Large intestine (tissue), 3 donors: ENCODE measurements at regions not wholly inside any gene's neighbourhood (a gene's known extent, or its start where the extent isn't known, plus 50 kb on each side); places are given as distances from the start of the nearest gene placed in this dataset.
"Not testable (repeated sequence)": the region's sequence is repeated elsewhere in the genome, so short reads cannot be mapped to it uniquely, and the experiment has no call there.

ENCODE experiments used
- DNase-seq, 2 donors: peaks; one replicate each; pipeline versions ENCODE4 v3.0.0 to v3.0.0-alpha.2; 2013
- H3K27ac ChIP-seq: one replicate; pipeline ENCODE4 v1.5.1; 2013; ENCODE audit warnings: low read length
- H3K27me3 ChIP-seq: 2 replicates; pipeline ENCODE4 v1.6.1; 2013; ENCODE audit warnings: low read length; ENCODE audit not compliant: control insufficient read depth, insufficient read depth
- H3K36me3 ChIP-seq: 2 replicates; pipeline ENCODE4 v1.6.1; 2013; ENCODE audit warnings: low read length; ENCODE audit not compliant: control insufficient read depth, insufficient read depth
- H3K4me1 ChIP-seq: one replicate; pipeline ENCODE4 v1.6.1; 2013; ENCODE audit warnings: low read length; ENCODE audit not compliant: control insufficient read depth, insufficient read depth
- H3K4me3 ChIP-seq: one replicate; pipeline ENCODE4 v1.5.1; 2013; ENCODE audit warnings: low read length
- H3K9me3 ChIP-seq: one replicate; pipeline ENCODE4 v1.6.1; 2013; ENCODE audit warnings: mild to moderate bottlenecking, low read depth, low read length, moderate library complexity; ENCODE audit not compliant: control insufficient read depth
- WGBS: methylation state at CpG from one replicate; pipeline ENCODE4 v1.1.5; 2013; ENCODE audit warnings: low lambda C conversion rate; ENCODE audit not compliant: insufficient coverage; 5-methylcytosine and 5-hydroxymethylcytosine counted together

- Histone ChIP-seq H3K27me3 (peaks cover 8% of the 10 kb centered on the region), H3K4me1 (no peaks in the 10 kb centered on the region), H3K27ac (no peak overlapping the region), H3K9me3 (no peaks in the 10 kb centered on the region), H3K4me3 (no peak overlapping the region), H3K36me3 (no peaks in the 10 kb centered on the region)
- WGBS = 0% methylated on average over 1 of the region's 2 CpGs
- DNase-seq = no peak
Measured at GRCh38 chr12:105524961-105525360, 194.5 kb downstream of the C12orf75 start.

- Histone ChIP-seq H3K27me3 (no peaks in the 10 kb centered on the region), H3K27ac (no peak overlapping the region), H3K9me3 (peaks cover 4% of the 10 kb centered on the region), H3K4me3 (no peak overlapping the region), H3K4me1 (no peaks in the 10 kb centered on the region), H3K36me3 (no peaks in the 10 kb centered on the region)
- 81% methylated on average over 3 of the region's 4 CpGs for WGBS
- DNase-seq = no peak
Measured at GRCh38 chr12:105534068-105534467, 203.6 kb downstream of the C12orf75 start.

GRCh38 chr12:105535033-105535432 is 204.5 kb downstream of the C12orf75 start:
- H3K36me3 ChIP-seq, H3K9me3 ChIP-seq, DNase-seq, H3K4me1 ChIP-seq, H3K4me3 ChIP-seq, H3K27me3 ChIP-seq, H3K27ac ChIP-seq: not testable (repeated sequence)
- no CpG with 5 or more reads among the region's 3 CpGs for WGBS

GRCh38 chr12:105538880-105539279 is 208.4 kb downstream of the C12orf75 start:
- Histone ChIP-seq H3K9me3 (peaks cover 4% of the 10 kb centered on the region), H3K4me1 (no peaks in the 10 kb centered on the region), H3K27ac (no peak overlapping the region), H3K27me3 (no peaks in the 10 kb centered on the region), H3K4me3 (no peak overlapping the region), H3K36me3 (no peaks in the 10 kb centered on the region)
- WGBS = 80% methylated on average over 3 of the region's 10 CpGs
- DNase-seq = peak in 1 of 2 donors; percentile 25

GRCh38 chr12:105539735-105540134 is 209.2 kb downstream of the C12orf75 start:
- H3K9me3 ChIP-seq = peaks cover 4% of the 10 kb centered on the region
- no peaks in the 10 kb centered on the region for H3K36me3 ChIP-seq
- H3K27me3 ChIP-seq = no peaks in the 10 kb centered on the region
- no peaks in the 10 kb centered on the region for H3K4me1 ChIP-seq
- no peak overlapping the region for H3K27ac ChIP-seq
- no peak for DNase-seq
- H3K4me3 ChIP-seq = no peak overlapping the region
- WGBS = no CpG with 5 or more reads among the region's 3 CpGs

- no peaks in the 10 kb centered on the region for H3K27me3 ChIP-seq
- no peak overlapping the region for H3K27ac ChIP-seq
- H3K36me3 ChIP-seq = no peaks in the 10 kb centered on the region
- DNase-seq = no peak
- no peaks in the 10 kb centered on the region for H3K4me1 ChIP-seq
- no peaks in the 10 kb centered on the region for H3K9me3 ChIP-seq
- no peak overlapping the region for H3K4me3 ChIP-seq
- WGBS = no CpG with 5 or more reads among the region's 3 CpGs
Measured at GRCh38 chr12:105547786-105548185, 217.3 kb downstream of the C12orf75 start.

- H3K27me3 ChIP-seq = no peaks in the 10 kb centered on the region
- no peaks in the 10 kb centered on the region for H3K36me3 ChIP-seq
- H3K4me1 ChIP-seq = no peaks in the 10 kb centered on the region
- no CpG with 5 or more reads among the region's 3 CpGs for WGBS
- DNase-seq = no peak
- H3K9me3 ChIP-seq = no peaks in the 10 kb centered on the region
- no peak overlapping the region for H3K4me3 ChIP-seq
- H3K27ac ChIP-seq = no peak overlapping the region
Measured at GRCh38 chr12:105548626-105549025, 218.1 kb downstream of the C12orf75 start.

- H3K9me3 ChIP-seq = no peaks in the 10 kb centered on the region
- DNase-seq = no peak
Measured at GRCh38 chr12:105552056-105552455, 221.6 kb downstream of the C12orf75 start.

GRCh38 chr12:105554223-105554678 is 223.8 kb downstream of the C12orf75 start:
- no peaks in the 10 kb centered on the region for H3K27me3 ChIP-seq
- H3K36me3 ChIP-seq = no peaks in the 10 kb centered on the region
- no peaks in the 10 kb centered on the region for H3K4me1 ChIP-seq
- 62% methylated on average over 2 of the region's 3 CpGs for WGBS
- H3K9me3 ChIP-seq = no peaks in the 10 kb centered on the region
- no peak overlapping the region for H3K27ac ChIP-seq
- H3K4me3 ChIP-seq = no peak overlapping the region
- DNase-seq = no peak

More at GRCh38 chr12:105552056-105552455, 221.6 kb downstream of the C12orf75 start:
- no peak overlapping the region for H3K4me3 ChIP-seq
- H3K36me3 ChIP-seq = no peaks in the 10 kb centered on the region
- H3K27ac ChIP-seq = no peak overlapping the region
- H3K4me1 ChIP-seq = no peaks in the 10 kb centered on the region
- H3K27me3 ChIP-seq = no peaks in the 10 kb centered on the region

GRCh38 chr12:105554856-105555255 is 224.4 kb downstream of the C12orf75 start:
- 72% methylated on average over 3 of the region's 8 CpGs for WGBS
- no peak for DNase-seq
- H3K4me3 ChIP-seq = no peak overlapping the region
- H3K27ac ChIP-seq = no peak overlapping the region
- no peaks in the 10 kb centered on the region for H3K27me3 ChIP-seq
- H3K4me1 ChIP-seq = no peaks in the 10 kb centered on the region
- no peaks in the 10 kb centered on the region for H3K9me3 ChIP-seq
- no peaks in the 10 kb centered on the region for H3K36me3 ChIP-seq

GRCh38 chr12:105555556-105556295 is 225.2 kb downstream of the C12orf75 start:
- DNase-seq = no peak
- H3K27me3 ChIP-seq = no peaks in the 10 kb centered on the region
- H3K4me3 ChIP-seq = no peak overlapping the region
- no peaks in the 10 kb centered on the region for H3K36me3 ChIP-seq
- WGBS = 75% methylated on average over 1 of the region's 10 CpGs
- H3K9me3 ChIP-seq = no peaks in the 10 kb centered on the region
- no peak overlapping the region for H3K27ac ChIP-seq
- no peaks in the 10 kb centered on the region for H3K4me1 ChIP-seq
